ENCODE measurements at regions not wholly inside any gene's neighbourhood (a gene's known extent, or its start where the extent isn't known, plus 50 kb on each side); places are given as distances from the start of the nearest gene placed in this dataset.

- DNase-seq: no peak
These were observed 111.1 kb upstream of the GLI3 start for GRCh38 chr7:42348071-42348470.

GRCh38 chr7:42347616-42348015 lies 110.6 kb upstream of the GLI3 start:
- DNase-seq: no peak

GRCh38 chr7:42345478-42346299 lies 108.7 kb upstream of the GLI3 start:
- DNase-seq: no peak

GRCh38 chr7:42344198-42344755 lies 107.3 kb upstream of the GLI3 start:
- DNase-seq: no peak

- DNase-seq: no peak
These were observed 105.4 kb upstream of the GLI3 start for GRCh38 chr7:42342381-42342780.

GRCh38 chr7:42340436-42340835 lies 103.4 kb upstream of the GLI3 start:
- DNase-seq: no peak

- DNase-seq: no peak
These were observed 102.0 kb upstream of the GLI3 start for GRCh38 chr7:42338916-42339540.

GRCh38 chr7:42338231-42338915 lies 101.4 kb upstream of the GLI3 start:
- DNase-seq: no peak

GRCh38 chr7:42337225-42337905 lies 100.4 kb upstream of the GLI3 start:
- no peak for DNase-seq

- no peak for DNase-seq
These were observed 95.7 kb upstream of the GLI3 start for GRCh38 chr7:42332605-42333222.

- no peak for DNase-seq
These were observed 82.6 kb upstream of the GLI3 start for GRCh38 chr7:42319631-42320030.

- DNase-seq: no peak
These were observed 78.6 kb upstream of the GLI3 start for GRCh38 chr7:42315631-42316030.

GRCh38 chr7:42315103-42315502 lies 78.1 kb upstream of the GLI3 start:
- no peak for DNase-seq

GRCh38 chr7:42314696-42315095 lies 77.7 kb upstream of the GLI3 start:
- no peak for DNase-seq

GRCh38 chr7:42311195-42311594 lies 74.2 kb upstream of the GLI3 start:
- no peak for DNase-seq

- DNase-seq: no peak
These were observed 56.0 kb upstream of the GLI3 start for GRCh38 chr7:42292991-42293521.

- DNase-seq: no peak
These were observed 52.5 kb upstream of the GLI3 start for GRCh38 chr7:42289473-42289872.

Measured in NCI-H226 (cell line).